PC-9 (cell line): ENCODE measurements at regions not wholly inside any gene's neighbourhood (a gene's known extent, or its start where the extent isn't known, plus 50 kb on each side); places are given as distances from the start of the nearest gene placed in this dataset.

Source experiments
- EZH2 ChIP-seq: fragments of 200-600 bp; sonication (generic); IDR thresholded peaks from 2 replicates; pipeline ENCODE4 v1.8.0; 2017; ENCODE audit warnings: antibody characterized with exemption, low read depth
- TF ChIP-seq, protein P1 (sequence below): fragments of 200-600 bp; sonication (generic); conservative IDR thresholded peaks from 2 replicates; pipeline ENCODE4 v1.6.1; 2017; ENCODE audit warnings: mixed run types, antibody characterized with exemption, mild to moderate bottlenecking, moderate library complexity

DNA sequence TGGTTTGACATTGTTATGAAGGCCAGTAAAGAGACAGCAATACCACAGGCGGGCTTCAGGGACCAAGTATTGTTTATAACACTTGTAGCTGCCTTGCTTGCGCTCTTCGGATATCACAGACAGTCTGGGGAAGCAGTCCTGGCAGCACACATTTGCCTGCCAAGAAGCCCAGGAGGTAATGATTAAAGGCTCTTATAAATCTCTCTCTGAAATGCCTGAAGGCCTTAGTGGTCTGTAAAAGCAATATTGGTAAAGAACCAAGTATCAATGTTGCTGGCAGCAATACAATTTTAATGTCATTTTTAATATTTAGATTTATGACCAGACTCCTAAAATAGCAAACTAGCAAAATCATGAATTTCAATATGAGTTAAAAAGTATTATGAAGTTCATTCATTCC is 1312.4 kb downstream of the PCDH9 start:
- TF ChIP-seq, protein P1, sequence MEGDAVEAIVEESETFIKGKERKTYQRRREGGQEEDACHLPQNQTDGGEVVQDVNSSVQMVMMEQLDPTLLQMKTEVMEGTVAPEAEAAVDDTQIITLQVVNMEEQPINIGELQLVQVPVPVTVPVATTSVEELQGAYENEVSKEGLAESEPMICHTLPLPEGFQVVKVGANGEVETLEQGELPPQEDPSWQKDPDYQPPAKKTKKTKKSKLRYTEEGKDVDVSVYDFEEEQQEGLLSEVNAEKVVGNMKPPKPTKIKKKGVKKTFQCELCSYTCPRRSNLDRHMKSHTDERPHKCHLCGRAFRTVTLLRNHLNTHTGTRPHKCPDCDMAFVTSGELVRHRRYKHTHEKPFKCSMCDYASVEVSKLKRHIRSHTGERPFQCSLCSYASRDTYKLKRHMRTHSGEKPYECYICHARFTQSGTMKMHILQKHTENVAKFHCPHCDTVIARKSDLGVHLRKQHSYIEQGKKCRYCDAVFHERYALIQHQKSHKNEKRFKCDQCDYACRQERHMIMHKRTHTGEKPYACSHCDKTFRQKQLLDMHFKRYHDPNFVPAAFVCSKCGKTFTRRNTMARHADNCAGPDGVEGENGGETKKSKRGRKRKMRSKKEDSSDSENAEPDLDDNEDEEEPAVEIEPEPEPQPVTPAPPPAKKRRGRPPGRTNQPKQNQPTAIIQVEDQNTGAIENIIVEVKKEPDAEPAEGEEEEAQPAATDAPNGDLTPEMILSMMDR = no peak
- no peak for TF ChIP-seq EZH2
